ENCODE measurements at regions not wholly inside any gene's neighbourhood (a gene's known extent, or its start where the extent isn't known, plus 50 kb on each side); places are given as distances from the start of the nearest gene placed in this dataset.
A peak's percentile ranks its signal among the peaks of the same experiment; 100 is the strongest.
"Not testable (repeated sequence)": the region's sequence is repeated elsewhere in the genome, so short reads cannot be mapped to it uniquely, and the experiment has no call there.

GRCh38 chr16:10232757-10233156 lies 50.5 kb upstream of the GRIN2A start:
- DNase-seq: no peak

DNA sequence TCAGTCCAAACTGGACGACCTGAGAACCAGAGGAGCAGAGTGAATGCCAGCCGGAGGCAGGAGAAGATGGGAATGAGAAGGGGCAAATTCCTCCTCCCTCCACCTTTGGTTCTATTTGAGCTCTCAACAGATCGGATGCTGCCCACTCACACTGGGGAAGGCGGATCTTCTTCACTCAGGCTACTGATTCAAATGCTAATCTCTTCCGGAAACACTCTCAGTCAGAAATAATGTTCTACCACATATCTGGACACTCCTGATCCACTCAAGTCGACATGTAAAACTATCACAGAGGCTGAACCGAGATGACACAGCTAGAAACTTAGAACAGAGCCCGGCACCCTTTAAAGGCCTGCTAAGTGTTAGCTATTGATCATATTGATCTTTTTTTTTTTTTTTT lies 57.4 kb upstream of the GRIN2A start:
- no peak for DNase-seq

- DNase-seq: no peak
These were observed 58.8 kb upstream of the GRIN2A start for GRCh38 chr16:10240854-10241613.

GRCh38 chr16:10242097-10242496 lies 59.9 kb upstream of the GRIN2A start:
- no peak for DNase-seq

DNA sequence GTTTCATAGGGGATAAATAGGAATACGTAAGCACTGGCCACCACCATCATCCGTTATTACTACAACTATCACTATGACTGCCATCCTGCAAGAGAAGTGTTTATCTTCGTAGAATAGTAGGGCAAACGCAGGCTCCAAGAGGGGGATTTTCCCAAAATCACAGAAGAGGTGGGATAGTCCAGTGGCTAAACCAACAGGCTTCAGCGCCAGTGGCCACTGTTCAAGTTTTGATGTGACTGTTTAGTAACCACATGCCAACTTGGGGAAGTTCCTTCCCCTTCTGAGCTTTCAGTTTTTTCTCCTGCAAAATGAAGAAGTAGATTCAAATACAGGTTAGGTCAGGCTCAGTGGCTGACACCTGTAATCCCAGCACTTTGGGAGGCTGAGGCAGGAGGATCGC lies 60.7 kb upstream of the GRIN2A start:
- no peak for DNase-seq

GRCh38 chr16:10245002-10245401 lies 62.8 kb upstream of the GRIN2A start:
- DNase-seq: no peak

GRCh38 chr16:10250137-10250828 lies 68.1 kb upstream of the GRIN2A start:
- DNase-seq: no peak

DNA sequence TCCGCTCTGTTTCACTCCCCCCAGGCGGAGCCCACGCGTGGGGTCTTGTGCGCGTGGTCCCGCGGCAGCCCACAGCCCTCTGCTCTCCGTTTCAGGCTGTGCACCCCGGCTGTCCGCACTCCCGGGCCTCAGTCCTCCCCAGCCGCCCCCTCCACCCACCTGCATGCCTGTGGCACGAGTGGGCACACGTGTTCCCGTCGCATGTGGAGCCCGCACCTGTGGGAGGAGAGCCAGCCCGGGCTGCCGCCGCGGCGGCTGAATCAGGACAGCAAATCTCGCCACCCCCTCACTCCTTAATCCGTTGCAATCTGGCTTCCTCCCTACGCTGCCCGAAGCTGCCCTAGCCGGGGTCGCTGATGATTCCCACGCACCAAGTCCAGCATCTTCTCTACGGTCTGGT lies 69.9 kb upstream of the GRIN2A start:
- no peak for DNase-seq

- DNase-seq: no peak
These were observed 71.2 kb upstream of the GRIN2A start for GRCh38 chr16:10253409-10253808.

DNA sequence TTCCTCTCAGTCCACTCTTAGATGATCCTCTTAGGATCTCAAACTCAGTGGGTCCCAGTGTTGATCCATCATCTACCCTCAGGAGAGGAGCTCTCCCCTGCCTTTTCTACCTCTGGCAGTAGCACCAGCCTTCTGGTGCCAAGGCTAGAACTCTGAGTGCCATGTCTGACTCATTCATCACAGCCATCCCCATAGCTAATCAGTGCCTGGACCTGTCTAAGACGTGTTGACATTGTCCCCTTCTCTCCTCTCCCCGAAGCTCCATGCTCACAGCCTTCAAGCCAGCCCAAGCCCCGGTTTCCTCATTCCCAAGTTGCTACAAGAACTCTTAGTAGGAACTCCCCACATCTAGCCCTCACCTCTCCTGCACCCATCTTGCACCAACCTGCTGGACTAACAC lies 73.5 kb upstream of the GRIN2A start:
- DNase-seq: no peak

GRCh38 chr16:10256784-10257641 lies 74.8 kb upstream of the GRIN2A start:
- peak in 3 of 4 experiments; percentile 7 to 23 (median 9) for DNase-seq

DNA sequence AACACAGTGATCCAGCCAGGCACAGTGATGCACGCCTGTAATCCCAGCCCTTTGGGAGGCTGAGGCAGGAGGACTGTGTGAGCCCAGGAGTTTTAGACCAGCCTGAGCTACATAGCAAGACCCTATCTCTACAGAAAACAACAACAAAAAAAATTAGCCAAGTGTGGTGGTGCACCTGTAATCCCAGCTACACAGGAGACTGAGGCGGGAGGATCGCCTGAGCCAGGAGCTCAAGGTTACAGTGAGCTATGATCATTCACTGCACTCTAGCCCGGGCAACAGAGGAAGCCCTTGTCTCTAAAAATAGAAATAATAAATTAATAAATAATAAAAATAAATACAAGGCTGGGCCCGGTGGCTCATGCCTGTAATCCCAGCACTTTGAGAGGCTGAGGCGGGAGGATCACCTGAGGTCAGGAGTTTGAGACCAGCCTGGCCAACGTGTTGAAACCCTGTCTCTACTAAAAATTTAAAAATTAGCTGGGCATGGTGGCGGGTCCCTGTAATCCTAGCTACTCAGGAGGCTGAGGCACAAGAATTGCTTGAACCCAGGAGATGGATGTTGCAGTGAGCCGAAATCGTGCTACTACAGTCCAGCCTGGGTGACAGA lies 75.5 kb upstream of the GRIN2A start:
- not testable (repeated sequence) for DNase-seq

DNA sequence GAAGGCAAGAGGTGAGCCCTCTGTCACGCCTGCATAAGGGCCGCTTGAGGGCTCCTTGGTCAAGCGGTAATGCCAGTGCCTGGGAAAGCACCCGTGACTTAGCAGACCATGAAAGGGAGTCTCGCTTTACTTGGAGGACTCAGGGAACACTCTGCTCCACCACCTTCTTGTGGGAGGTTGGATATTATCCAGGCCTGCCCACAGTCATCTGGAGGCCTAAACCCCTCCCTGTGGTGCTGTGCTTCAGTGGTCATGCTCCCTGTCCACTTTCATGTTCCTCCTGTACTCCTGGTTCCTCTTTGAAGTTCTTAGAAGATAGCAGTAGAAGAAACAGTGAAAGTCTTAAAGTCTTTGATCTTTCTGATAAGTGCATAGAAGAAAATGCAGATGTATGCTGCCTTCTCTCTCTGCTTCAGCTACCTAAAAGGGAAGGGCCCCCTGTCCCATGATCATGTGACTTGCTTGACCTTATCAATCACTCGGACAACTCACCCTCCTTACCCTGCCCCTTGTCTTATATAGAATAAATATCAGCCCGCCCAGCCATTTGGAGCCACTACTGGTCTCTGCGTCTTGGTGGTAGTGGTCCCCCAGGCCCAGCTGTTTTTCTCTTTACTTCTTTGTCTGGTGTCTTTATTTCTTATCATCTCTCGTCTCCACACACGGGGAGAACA lies 76.8 kb upstream of the GRIN2A start:
- not testable (repeated sequence) for DNase-seq

DNA sequence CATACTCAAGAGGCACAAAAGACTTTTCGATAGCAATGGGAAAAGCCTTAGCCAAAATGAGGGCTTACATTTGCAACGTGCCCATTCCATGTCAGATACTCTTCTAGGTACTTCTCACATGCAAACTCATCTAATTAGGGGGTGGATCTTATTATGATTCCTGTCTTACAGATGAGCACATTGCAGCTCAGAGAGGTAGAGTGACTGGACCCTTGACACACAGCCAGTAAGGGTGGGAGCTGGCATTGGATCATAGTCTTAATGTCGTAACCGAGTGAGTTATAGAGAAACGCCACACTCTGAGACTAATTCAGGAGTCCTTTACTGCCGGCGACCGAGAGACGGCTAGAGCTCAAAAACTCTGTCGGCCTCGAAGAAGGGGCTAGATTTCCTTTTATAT lies 78.8 kb upstream of the GRIN2A start:
- DNase-seq: no peak

DNA sequence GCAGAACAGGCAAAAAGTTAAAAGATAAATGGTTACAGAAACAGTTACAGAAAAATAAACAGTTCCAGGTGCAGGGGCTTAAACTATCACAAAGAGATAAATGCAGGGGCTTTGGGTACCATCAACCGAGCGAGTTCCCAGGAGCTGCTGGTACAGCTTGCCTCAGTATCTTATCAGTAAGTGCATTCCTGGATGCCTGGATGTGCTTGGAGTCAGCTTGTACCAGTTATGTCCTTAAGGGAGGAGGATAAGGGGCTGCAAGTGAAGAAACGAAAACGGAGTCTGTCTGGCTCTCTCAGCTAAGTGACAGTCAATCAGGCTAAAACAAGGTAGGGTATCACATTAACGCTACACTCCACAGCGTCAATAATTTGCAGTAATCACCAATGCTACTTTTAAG lies 79.3 kb upstream of the GRIN2A start:
- not testable (repeated sequence) for DNase-seq

GRCh38 chr16:10262377-10263132 lies 80.3 kb upstream of the GRIN2A start:
- no peak for DNase-seq

GRCh38 chr16:10265770-10266615 lies 83.8 kb upstream of the GRIN2A start:
- no peak for DNase-seq

- DNase-seq: no peak
These were observed 84.6 kb upstream of the GRIN2A start for GRCh38 chr16:10266809-10267208.

DNA sequence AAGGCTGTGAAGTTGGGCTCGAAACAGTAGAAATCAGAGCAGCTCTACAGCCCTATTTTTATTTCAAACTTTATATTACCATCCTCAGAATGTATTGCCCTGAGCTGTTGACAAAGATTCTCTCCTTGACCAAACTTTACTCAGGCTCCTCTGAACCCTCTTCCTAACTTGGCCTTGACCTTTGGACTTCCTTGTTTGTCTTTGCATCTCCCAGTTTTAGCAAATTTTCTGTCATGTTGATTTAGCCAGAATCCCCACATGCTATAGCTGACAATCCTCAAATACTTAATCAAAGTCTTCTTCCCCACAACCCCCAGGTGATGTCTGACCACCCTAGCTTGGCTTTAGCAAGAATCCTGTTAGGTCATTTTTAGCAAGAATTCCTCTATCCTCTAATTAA lies 87.4 kb upstream of the GRIN2A start:
- no peak for DNase-seq

DNA sequence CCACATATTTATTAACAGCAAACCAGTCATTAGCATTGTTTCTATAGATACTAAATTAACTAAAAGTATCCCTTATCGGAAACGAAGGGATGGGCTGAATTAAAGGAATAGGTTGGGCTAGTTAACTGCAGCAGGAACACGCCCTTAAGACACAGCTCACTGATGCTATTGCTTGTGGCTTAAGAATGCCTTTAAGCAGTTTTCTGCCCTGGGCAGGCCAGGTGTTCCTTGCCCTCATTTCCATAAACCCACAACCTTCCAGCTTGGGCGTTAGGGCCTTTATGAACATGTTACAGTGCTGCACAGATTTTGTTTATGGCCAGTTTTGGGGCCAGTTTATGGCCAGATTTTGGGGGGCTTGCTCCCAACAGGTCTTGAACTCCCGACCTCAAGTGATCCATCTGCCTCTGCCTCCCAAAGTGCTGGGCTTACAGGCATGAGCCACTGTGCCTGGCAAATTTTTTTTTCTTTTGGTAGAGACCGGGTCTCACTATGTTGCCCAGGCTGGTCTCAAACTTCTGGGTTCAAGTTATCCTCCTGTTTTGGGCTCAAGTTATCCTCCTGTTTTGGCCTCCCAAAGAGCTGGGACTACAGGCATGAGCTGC lies 90.1 kb upstream of the GRIN2A start:
- not testable (repeated sequence) for DNase-seq

Measured in activated CD4-positive, CD25-positive, alpha-beta regulatory T cell (primary cell).